Stimulated activated CD4-positive, alpha-beta T cell treated with anti-CD3 and anti-CD28 coated beads, Interleukin-1b, Interleukin-23, amount 100 ng/mL, for 4 hours (primary cell): ENCODE measurements at regions not wholly inside any gene's neighbourhood (a gene's known extent, or its start where the extent isn't known, plus 50 kb on each side); places are given as distances from the start of the nearest gene placed in this dataset.

Experiments used
- DNase-seq, 2 donors: peaks; one replicate each; pipeline ENCODE4 v3.0.0-alpha.2; 2020; ENCODE audit warnings: low read depth in 2 of 2

DNA sequence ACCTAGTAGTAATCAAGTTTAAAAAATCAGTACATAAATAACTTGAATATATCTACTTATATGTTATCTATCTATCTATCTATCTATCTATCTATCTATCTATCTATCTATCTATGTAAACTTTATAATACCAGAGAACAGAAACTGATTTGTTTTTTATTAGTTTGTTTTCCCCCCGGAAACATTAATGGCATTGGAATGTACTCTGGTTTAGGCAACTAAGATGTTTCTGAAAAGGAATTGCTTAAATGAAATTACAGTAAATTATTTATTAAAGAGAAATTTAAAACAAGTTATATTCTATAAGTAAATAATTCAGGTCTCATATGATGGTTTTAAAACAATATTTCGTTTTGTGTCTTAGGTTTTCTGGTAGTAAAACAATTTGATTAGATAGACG lies 681.0 kb upstream of the ADAMTS5 start:
- no peak for DNase-seq

DNA sequence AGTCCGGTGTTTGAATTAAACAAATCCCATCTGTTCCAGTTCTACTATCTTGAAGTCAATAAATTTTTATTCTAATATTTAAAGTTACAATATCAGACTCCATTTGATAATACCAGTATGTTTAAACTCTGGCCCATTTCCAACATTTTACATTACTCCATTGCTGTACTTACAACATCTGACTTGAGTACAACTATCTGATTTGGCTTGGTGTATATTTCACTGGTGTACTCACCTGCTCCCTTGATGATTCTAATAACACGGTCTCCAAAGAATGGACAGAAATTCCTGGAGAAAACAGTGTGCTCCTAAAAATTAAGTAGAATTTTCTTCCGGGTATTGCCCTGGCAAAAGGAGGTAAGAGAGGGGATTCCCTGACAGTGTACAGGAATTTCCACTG lies 680.5 kb upstream of the ADAMTS5 start:
- DNase-seq: no peak

DNA sequence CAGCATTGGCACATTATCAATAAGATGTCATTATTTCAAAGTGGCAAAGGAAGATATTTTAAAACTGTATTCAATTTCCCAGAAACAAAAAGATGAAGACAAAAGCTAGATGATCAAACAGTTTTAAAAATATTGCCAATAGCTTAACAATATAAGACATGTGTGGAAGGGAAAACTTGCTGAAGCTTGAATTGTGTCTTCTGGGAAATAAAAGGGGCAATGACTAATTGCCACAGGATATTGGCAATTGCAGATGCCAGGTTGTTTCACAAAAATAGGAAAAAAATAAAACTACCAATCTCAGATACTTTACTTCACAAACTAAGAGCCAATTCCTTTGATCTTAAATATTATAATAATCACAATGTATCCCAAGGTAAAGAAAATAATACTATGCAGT lies 679.8 kb upstream of the ADAMTS5 start:
- DNase-seq: no peak

DNA sequence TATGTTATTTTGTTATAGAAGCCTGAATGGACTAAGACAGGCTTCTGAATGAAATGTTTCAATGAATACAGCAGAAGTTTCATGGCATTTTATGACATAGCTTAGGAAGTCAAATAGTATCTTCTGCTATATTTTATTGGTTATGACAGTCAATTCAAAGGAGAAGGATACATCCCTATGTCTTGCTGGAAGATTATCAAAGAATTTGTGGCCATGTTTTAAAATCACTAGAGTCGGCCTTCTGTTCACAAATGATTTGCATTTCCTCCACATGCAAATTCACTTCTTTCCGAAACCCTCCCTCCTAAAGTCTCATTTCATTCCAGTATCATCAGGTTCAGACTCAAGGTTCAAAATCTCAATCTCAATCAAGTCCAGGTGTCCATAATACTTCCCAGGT lies 679.2 kb upstream of the ADAMTS5 start:
- DNase-seq: no peak

DNA sequence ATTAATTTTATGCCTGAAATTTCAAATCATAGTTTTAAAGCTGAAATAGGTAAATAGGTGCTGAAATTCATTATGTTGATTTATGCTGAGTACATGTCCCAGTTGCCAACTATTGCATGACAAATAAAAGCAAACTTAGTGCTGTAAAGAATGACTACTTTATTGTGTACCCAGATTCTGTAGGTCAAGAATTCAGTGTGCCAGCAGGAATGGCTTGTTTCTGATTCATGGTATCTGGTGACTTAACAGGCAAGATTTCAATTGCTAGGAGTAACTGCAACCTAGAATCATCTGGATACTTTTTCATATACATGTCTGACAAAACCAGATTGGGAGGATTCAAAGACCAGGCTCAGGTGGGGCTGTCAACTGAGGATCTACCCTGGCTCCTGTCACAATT lies 678.4 kb upstream of the ADAMTS5 start:
- DNase-seq: no peak

DNA sequence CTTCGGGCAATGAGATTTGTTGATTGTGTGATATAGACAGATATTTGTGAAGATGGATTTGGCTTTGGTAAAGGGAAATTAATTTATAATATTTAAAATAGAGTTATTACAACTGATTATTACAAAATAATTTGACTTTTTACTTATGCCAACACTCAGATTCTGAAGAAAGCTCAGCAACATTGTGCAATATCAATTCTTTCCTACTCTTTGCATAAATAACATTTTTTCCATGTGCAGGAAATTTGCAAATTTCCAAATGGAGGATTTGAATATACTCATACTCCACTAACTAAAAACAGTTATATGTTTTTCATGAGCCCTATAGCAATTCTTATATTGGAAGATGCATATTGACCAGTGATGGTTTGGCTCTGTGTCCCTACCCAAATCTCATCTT lies 676.4 kb upstream of the ADAMTS5 start:
- DNase-seq: no peak

DNA sequence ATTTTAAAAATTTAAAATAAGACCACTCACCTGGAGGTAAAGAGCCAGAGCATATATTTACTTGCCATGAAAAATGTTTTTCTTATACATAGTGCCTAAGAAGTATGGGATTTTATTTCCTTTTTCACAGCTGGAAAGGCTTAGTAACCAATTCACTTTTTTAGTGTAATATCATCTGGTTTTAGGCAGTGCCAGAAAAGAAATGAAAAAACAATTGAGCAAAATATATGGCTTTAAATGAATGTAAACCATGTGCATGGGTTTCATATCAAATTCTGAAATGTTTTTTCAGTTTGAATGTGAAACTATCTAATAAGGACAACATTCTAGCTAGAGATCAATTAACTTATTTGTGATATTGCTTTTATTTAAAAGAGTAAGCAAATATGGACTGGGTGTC lies 672.4 kb upstream of the ADAMTS5 start:
- no peak for DNase-seq

DNA sequence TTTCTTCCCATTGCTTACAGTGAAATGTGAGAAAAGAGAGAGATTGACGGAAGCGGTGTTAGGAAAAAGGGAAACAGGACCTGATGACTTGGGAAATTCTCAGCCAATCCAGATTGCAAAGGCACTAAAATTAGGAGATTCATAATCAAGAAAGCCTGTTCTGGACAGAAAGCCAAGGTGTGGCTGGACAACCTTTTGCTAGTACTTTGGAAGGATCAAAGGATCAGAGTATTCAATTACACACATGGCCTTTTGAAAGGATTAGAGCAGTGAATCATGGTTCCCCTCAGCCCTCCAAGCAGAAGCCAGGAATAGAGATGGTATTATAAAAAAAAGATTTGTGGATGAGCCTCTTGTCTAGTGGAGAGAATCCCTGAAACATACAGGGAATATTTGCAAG lies 669.8 kb upstream of the ADAMTS5 start:
- DNase-seq: no peak

DNA sequence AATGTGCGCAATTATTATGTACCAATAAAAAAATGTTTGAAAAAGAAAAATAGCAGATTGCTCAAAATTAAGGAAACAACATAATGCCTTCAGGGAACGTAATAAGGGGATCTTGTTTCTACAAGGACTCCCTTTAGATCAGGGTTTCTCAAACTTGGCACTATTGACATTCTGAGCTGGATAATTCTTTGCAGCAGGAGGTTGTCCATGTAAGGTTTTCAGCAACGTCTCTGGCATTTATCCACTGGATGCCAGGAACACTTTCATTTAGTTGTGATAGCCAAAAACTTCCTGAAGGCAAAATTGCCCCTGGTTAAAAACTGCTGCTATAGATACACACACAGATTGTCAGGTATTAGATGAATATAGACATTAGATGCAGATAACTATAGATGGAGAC lies 666.7 kb upstream of the ADAMTS5 start:
- DNase-seq: no peak

DNA sequence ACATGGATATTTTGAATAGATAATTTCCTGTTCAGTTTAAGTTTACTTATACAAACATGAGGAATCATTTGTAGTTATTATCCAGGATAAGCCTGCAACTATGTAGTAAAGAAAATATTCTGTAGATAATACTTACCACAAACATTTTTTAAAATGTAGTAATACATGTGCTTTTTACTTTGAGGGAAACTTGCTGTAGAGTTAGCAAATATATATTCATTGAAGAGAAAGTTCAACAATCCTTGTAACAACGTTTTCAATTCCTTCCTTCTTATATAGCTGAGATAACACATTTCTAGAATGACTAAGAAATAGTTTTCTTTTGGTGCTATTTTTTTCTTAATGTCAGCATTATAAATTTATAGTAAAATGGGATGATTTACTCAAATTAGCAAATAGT lies 664.6 kb upstream of the ADAMTS5 start:
- no peak for DNase-seq

DNA sequence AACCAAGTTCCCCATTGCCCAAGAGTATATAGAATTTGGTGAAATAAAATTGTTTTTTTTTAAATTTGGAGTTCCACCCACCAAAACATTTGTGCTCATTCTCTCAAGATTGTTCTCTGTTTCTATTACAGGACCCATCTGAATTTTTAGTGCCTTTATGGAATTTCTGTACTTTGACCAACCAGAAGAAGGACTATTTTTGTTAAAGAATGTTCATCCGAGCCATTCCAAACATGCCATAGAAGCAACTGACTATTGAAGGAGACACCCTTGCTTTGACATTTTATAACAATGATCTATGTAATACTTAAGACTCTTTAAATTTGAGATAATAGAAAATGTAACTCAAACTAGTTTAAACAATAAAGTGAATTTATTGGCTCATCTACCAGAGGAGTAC lies 655.7 kb upstream of the ADAMTS5 start:
- no peak for DNase-seq

DNA sequence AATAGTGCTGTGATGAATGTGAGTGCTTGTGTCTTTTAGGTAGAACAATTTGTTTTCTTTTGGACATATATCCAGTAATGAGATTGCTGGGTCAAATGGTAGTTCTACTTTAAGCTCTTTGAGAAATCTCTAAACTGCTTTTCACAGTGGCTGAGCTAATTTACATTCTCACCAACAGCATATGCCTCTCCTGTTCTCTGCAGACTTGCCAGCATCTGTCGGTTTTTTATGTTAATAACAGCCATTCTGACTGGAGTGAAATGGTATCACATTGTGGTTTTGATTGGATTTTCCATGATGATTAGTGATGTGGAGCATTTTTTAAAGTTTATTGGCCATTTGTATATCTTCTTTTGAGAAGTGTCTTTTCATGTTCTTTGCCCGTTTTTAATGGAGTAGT lies 647.3 kb upstream of the ADAMTS5 start:
- DNase-seq: no peak

DNA sequence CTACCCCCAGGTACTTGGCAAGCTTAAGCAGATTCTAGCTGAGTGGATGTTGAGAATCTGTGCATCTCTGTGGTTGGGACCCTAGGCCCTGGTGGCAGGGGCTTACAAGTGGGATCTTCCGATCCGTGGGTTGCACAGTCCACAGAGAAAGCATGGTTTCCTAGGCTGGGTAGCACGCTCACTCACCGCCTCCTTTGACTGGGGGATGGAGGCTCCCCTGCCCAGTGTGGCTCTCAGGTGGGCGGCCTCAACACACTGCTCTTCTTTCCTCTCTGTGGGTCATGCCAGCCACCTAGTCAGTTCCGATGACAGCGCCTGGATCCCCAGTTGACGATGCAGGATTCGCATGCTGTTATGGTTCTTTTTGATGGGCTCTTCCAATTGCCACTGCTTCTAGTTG lies 639.5 kb upstream of the ADAMTS5 start:
- no peak for DNase-seq

DNA sequence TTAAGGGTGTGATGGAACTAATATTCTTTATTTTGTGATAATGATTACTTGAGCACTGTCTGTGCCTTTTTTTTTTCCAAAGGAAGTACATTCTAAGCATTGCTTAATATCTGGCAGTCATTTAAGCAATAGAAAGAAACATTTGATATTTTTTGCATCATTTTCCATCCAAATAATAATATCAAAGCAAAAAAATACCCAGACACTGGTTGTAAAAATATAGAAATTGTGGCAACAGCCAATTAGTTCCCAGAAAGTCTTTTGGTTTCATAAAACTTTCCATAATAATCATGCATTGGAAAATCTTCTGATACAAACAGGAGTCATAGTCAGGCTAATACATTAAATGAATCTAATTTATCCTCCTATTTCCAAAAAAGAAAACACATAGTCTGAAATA lies 629.3 kb upstream of the ADAMTS5 start:
- DNase-seq: no peak

DNA sequence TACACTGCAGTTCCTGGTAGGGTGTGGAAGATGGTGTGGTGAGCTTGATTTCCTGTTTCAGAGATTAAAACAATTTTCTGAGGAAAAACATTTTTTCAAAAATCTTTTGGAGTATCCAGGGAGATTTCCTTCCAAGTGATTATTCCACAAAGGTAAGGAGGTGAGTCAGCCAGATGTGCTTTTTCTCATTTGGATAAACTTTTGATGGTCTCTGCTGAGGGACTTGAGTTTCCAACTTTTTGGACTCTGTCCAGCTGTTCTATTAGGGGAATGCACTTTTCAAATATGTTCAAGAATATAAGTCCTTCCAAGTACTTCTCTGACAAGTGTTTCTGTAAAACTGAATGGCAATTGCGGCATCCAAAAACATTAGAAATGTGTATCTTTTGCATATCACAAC lies 628.8 kb upstream of the ADAMTS5 start:
- no peak for DNase-seq

DNA sequence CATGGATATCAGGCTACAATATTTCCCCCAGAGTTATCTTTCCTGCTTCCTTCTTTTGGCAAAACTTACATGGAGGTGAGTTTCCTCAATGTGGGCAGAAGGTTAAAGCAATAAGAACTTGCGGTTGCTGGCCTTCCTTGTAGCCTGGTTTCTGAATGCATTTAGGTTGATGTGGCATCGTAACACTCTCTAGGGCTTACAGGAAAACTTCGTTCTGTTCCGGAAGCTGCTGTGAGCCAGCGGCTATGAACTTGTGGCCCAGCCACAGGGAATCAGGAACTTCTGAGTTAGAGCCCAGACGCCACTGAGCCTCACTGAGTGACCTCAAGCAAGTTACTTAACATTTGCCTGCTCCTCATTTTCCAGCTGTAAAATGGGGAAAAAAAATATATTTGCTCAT lies 623.4 kb upstream of the ADAMTS5 start:
- DNase-seq: no peak

DNA sequence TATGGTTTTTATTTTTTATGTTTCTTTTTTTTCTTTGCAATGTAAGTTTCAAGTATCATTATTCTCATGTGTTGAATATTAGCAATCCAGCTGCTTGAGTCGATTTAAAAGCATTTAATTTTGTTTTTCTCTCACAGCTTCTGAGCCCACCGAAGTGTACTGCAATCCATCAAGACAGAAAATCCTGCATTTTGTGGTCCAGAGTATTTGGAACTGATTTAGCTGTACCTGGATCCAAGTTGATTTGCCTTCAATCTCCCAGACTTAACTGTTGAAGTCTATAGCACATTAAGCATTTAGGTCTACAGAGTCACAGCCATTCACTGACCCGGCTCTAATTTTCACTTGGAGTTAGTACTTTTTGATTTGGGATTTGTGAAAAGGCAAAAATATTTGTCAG lies 622.9 kb upstream of the ADAMTS5 start:
- no peak for DNase-seq

DNA sequence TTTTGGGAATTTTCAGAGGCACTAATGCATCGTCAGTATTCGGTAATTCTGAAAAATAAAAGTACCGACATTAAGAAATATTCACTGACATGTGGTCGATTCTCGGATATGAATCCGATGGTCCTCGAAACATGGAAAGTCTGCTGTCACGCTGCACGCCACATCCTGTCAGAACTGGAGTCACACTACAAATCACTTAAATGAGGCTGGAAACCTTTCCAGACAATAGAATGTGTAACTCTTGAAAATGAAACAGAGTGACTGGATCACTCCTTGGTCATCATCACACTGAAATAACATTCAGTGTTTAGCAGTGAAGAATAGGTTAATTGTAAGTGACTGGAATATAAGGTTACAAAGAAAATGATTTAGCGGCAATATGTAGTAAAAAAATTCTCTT lies 620.1 kb upstream of the ADAMTS5 start:
- DNase-seq: no peak

DNA sequence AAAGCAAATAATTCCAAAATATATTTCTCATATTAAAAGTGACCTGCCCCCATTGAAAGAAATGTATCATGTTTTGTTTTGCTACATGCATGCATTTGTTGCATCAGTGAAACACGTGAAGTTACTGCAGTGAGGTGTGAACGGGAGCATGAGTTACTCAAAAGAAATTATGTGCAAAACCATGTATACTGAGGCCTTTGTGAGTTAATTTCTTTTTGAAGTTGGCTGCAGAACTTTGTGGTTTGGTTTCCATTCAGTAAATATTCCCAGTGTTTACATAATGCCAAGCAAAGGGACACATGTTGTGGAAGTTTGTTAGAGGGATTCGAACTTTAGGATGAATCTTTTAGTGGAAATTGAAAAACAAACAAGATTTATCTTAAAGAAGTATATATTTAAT lies 619.4 kb upstream of the ADAMTS5 start:
- DNase-seq: no peak

DNA sequence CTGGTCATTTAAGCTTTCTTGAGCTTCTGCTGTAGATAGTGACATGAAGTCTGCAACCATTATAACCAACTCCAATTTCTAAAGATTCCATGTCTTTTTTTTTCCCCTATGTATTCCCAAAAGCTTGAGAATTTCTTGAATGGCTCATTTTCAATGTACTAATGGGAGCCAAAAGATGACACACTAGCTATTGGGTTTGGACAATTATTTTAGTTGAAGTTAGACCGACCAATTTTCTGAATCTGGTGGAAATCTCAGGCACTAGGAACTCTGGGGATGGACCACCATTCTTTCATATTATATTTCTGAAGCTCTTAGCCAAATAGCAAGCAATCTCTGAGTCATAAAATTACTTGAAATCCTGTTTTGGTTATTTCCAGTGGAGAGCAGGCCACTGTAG lies 617.4 kb upstream of the ADAMTS5 start:
- no peak for DNase-seq

DNA sequence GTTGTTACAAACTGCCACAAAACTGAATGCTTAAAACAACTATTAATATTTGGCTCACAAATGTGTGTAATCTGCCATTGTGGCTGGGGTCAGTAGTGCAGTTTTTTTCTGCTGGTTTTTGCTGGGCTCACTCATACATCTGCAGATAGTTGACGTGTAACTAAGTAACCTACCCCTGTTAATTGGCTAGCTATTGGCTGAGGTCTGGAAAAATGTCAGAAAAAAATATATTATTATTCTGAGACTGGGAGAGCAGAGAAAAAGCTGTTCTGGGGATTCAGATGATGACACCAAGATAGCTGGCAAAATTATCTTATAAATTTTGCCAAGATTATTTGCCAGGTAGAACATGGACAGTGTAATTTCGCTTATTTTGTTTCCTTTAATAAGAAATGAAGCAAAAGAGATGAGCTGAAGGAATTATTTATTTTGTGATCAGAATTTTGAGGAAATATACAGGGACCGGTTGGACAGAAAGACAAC lies 616.1 kb upstream of the ADAMTS5 start:
- no peak for DNase-seq

DNA sequence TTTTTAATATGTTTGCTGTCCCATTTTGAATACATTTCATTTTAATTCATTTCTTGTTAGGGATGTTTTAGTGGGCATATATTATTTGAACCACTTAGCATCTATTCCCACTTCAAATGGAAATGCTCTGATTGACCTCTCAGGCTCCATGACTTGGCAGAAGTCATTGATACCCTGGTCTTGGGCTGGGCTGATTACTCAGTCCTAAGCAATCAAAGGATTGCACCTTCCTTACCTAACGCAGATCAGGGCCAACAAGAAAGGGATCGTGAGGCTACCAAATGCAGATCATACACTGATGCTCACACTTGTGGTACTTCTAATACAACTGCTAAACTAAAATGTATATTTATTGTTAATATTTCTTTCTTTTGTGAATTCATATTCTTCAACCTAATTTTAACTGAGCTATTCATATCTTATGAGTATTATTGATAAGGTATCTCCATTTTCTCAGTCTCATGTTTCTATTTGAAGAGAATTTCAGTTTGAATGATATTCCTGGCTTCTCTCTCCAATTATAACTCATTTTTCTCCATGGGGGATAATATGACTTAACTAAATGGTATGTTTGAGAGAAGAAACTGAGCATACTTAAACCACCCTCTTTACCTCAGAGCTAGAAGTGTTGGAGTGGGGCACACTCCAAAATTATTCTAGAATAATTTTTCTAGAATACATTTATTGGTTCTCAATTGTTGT lies 615.5 kb upstream of the ADAMTS5 start:
- no peak for DNase-seq

DNA sequence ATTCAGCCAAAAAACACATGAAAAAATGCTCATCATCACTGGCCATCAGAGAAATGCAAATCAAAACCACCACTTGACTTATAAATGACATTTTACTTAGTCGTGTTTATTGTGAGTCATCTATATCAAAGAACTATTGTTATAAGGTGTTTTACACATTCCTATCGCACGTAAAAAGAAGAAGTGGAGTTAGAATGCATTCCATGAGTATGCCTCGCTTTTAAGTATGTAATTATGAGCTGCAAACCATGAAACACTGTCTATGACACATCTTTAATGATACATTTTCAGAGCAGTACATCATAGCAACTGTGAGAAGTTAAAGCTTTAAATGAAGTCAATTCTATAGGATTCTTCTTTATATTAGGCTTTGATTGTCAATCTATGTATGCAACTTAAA lies 614.3 kb upstream of the ADAMTS5 start:
- no peak for DNase-seq

DNA sequence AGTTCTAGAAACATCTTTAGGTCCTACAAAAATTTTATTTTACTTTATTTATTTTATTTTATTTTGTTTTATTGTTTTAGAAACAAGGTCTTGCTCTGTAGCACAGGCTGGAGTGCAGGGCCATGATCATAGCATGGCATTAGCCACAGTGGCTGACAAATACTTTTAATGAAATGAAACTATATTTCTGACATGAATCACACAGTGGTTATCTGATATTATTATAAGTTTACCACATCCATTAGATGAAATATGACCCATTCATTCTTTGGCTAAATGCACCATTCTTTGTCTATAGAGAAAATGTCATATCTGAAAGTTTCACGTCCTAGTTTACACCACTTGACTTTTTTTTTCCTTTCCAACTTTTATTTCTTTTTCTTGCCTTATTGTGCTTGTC lies 613.4 kb upstream of the ADAMTS5 start:
- no peak for DNase-seq
